ENCODE measurements at regions not wholly inside any gene's neighbourhood (a gene's known extent, or its start where the extent isn't known, plus 50 kb on each side); places are given as distances from the start of the nearest gene placed in this dataset.

DNA sequence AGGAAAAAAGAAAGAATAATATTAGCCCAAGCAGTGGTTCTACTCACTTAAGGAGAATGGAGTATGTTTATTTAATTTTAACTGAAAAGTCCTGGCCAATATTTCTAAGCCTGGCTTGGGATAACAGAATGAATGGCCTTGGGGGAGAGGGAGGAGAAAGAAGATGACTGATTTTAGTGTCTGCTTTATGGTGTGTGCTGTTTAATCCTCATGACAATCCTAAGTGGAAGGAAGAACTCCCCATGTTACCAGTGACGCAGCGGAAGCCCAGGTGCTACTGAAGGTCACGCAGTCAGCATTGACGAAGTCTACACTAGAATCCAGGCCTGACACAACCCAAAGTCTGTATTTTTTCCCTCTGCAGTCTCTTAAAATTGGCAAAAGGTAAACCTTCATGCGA is 50.5 kb downstream of the PALM2AKAP2 start:
- Histone ChIP-seq H3K79me2 (ENCODE audit: control insufficient read depth, insufficient read depth, low read length) (no peaks in the 10 kb centered on the region), H3K4me2 (replicated peaks; ENCODE audit: low read depth, low read length, poor library complexity, severe bottlenecking) (no peak overlapping the region), H3K27me3 (replicated peaks in 1 of 4; ENCODE audit: control extremely low read depth in 1 of 4, control insufficient read depth in 3 of 4, insufficient read depth in 4 of 4, low read length in 3 of 4) (peaks cover 0 to 22% (median 6%) of the 10 kb centered on the region in 4 experiments), H3K4me1 (ENCODE audit: control insufficient read depth in 2 of 2, insufficient read depth in 2 of 2, low read length in 2 of 2) (no peaks in the 10 kb centered on the region), H2AFZ (ENCODE audit: insufficient read depth, low read depth, low read length, poor library complexity, severe bottlenecking) (no peak overlapping the region), H3K36me3 (replicated peaks in 1 of 2; ENCODE audit: control extremely low read depth in 1 of 2, control insufficient read depth in 1 of 2, extremely low read depth in 1 of 2, insufficient read depth in 2 of 2, low read length in 1 of 2) (no peaks in the 10 kb centered on the region), H4K20me1 (ENCODE audit: control insufficient read depth, insufficient read depth, low read length, poor library complexity, severe bottlenecking) (no peaks in the 10 kb centered on the region), H3K27ac (ENCODE audit: low read length in 2 of 2) (no peak overlapping the region), H3K9me3 (ENCODE audit: control extremely low read depth in 1 of 3, control insufficient read depth in 2 of 3, insufficient read depth in 1 of 3, low read length in 2 of 3) (peaks cover 0 to 11% (median 1%) of the 10 kb centered on the region in 3 donors), H3K4me3 (ENCODE audit: control extremely low read depth in 1 of 5, extremely low read depth in 1 of 5, insufficient read depth in 1 of 5, low read depth in 2 of 5, low read length in 4 of 5) (no peak overlapping the region), H3K9ac (ENCODE audit: low read length) (no peak overlapping the region)
- peaks cover 25% of the 10 kb centered on the region for H3K27me3 Mint-ChIP-seq
- ChIA-PET POLR2A (no interaction called here), CTCF (no interaction called here)
- TF ChIP-seq CTCF (IDR thresholded peaks at IDR 0.05): no peak
- TF ChIP-seq EZH2 (IDR thresholded peaks at IDR 0.05; ENCODE audit: borderline replicate concordance, insufficient read depth, low read depth, low read length, poor library complexity, severe bottlenecking): no peak
- no peak overlapping the region for H3K4me3 Mint-ChIP-seq
- WGBS (ENCODE audit: insufficient coverage): 100% methylated on average over 5 of the region's 5 CpGs
- ATAC-seq (ENCODE audit: low read depth) (no peak), DNase-seq (no peak)
- H3K27ac Mint-ChIP-seq: no peak overlapping the region
- H3K9me3 Mint-ChIP-seq (ENCODE audit: insufficient read depth): no peaks in the 10 kb centered on the region
- intact Hi-C loops (cut with micrococcal nuclease): no loop called here
- H3K4me1 Mint-ChIP-seq: no peaks in the 10 kb centered on the region

DNA sequence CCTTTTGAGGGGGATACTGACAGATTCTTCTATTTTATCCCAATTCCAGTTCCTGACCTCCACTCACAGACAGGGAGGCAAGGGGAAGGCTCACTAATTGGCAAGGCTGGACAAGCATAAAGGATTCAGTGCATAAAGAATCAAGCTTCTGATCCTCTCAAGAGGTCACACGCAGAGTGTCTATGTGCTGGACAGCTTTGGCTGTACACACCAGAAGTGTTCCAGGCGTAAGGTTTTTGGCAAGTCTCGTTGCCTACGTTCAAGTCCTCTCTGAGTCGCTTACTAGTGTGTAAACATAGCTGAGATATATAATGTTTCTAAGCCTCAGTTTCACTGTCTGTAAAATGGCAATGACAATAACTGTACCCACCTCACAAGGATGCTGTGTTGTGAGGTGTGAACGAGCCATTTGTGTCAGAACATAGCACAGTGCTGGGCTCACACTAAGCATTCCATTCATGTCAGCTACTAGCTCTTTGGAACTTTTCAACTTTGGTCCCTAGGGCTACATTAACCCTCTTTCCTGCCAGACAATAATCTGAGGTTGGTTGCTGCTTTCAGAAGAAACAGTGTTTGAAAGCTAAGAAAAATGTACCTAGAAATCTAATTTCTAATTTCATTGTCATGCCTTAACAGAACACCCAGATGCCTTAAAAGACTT is 52.1 kb downstream of the PALM2AKAP2 start:
- no peak for DNase-seq
- Mint-ChIP-seq H3K27me3 (peaks cover 25% of the 10 kb centered on the region), H3K4me1 (no peaks in the 10 kb centered on the region), H3K27ac (no peak overlapping the region), H3K4me3 (no peak overlapping the region), H3K9me3 (ENCODE audit: insufficient read depth) (no peaks in the 10 kb centered on the region)
- Histone ChIP-seq H3K9me3 (ENCODE audit: control extremely low read depth in 1 of 3, control insufficient read depth in 2 of 3, insufficient read depth in 1 of 3, low read length in 2 of 3) (peaks cover 0 to 14% (median 1%) of the 10 kb centered on the region in 3 donors), H3K4me1 (ENCODE audit: control insufficient read depth in 2 of 2, insufficient read depth in 2 of 2, low read length in 2 of 2) (no peaks in the 10 kb centered on the region), H3K79me2 (ENCODE audit: control insufficient read depth, insufficient read depth, low read length) (no peaks in the 10 kb centered on the region), H3K27me3 (replicated peaks in 1 of 4; ENCODE audit: control extremely low read depth in 1 of 4, control insufficient read depth in 3 of 4, insufficient read depth in 4 of 4, low read length in 3 of 4) (peaks cover 0 to 22% (median 6%) of the 10 kb centered on the region in 4 experiments), H3K36me3 (replicated peaks in 1 of 2; ENCODE audit: control extremely low read depth in 1 of 2, control insufficient read depth in 1 of 2, extremely low read depth in 1 of 2, insufficient read depth in 2 of 2, low read length in 1 of 2) (no peaks in the 10 kb centered on the region), H3K9ac (ENCODE audit: low read length) (no peak overlapping the region), H3K27ac (ENCODE audit: low read length in 2 of 2) (no peak overlapping the region), H3K4me2 (replicated peaks; ENCODE audit: low read depth, low read length, poor library complexity, severe bottlenecking) (no peak overlapping the region), H4K20me1 (ENCODE audit: control insufficient read depth, insufficient read depth, low read length, poor library complexity, severe bottlenecking) (no peaks in the 10 kb centered on the region), H2AFZ (ENCODE audit: insufficient read depth, low read depth, low read length, poor library complexity, severe bottlenecking) (no peak overlapping the region), H3K4me3 (ENCODE audit: control extremely low read depth in 1 of 5, extremely low read depth in 1 of 5, insufficient read depth in 1 of 5, low read depth in 2 of 5, low read length in 4 of 5) (no peak overlapping the region)
- no peak for TF ChIP-seq CTCF (IDR thresholded peaks at IDR 0.05)
- TF ChIP-seq EZH2 (IDR thresholded peaks at IDR 0.05; ENCODE audit: borderline replicate concordance, insufficient read depth, low read depth, low read length, poor library complexity, severe bottlenecking): no peak
- ChIA-PET CTCF (no interaction called here), POLR2A (no interaction called here)
- intact Hi-C loops (cut with micrococcal nuclease): no loop called here
- ATAC-seq (ENCODE audit: low read depth): no peak
- WGBS (ENCODE audit: insufficient coverage): 80% methylated on average over 2 of the region's 6 CpGs

Measured in B cell (primary cell).